ENCODE measurements at regions not wholly inside any gene's neighbourhood (a gene's known extent, or its start where the extent isn't known, plus 50 kb on each side); places are given as distances from the start of the nearest gene placed in this dataset.
"Not testable (repeated sequence)": the region's sequence is repeated elsewhere in the genome, so short reads cannot be mapped to it uniquely, and the experiment has no call there.

- not testable (repeated sequence) for DNase-seq
Observed at GRCh38 chr13:87604437-87604836, 66.7 kb upstream of the SLITRK5 start.

DNA sequence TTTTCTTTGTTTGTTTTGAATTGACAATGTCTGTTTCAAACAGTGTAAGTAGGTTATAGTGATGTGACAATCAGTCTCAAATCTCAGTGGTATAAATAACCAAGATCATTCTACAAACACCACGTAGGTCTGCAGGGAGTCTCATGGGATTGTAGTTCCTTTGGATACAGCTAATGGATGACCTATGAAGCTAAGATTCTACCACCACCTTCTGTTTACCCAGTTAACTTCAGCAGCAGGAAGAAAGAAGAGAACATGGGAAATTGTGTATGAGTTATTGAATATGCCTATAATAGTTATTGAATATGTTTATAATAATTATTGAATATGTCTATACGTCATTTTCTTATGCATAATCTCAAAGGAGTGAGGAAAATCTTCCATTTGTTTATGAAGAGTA is 63.9 kb upstream of the SLITRK5 start:
- no peak for DNase-seq

GRCh38 chr13:87614276-87614675 is 56.9 kb upstream of the SLITRK5 start:
- no peak for DNase-seq

Measured in NCI-H2171 treated with DMSO at 0.1 percent for 48 hours (cell line).